Endothelial cell of umbilical vein (primary cell): ENCODE measurements at regions not wholly inside any gene's neighbourhood (a gene's known extent, or its start where the extent isn't known, plus 50 kb on each side); places are given as distances from the start of the nearest gene placed in this dataset.

Source experiments
- BruUV-seq: library from RNA; stranded (reverse); fragments of 400-500 nt; replicated peaks from 2 replicates; lab custom pipeline; 2021; lab: Mats Ljungman, UMichigan
- CTCF ChIA-PET: fragments of 300-600, 350-600 bp; sonication (Branson Sonifier 250); formaldehyde crosslinking; loops from one replicate; lab custom pipeline; 2021; ENCODE audit warnings: antibody characterized with exemption, inconsistent platforms; lab: Charles Lee
- POLR2A ChIA-PET: fragments of 300-600, 350-600 bp; sonication (Branson Sonifier 250); formaldehyde crosslinking; loops from one replicate; lab custom pipeline; 2021; ENCODE audit warnings: antibody characterized with exemption, inconsistent platforms; lab: Charles Lee
- DNase-seq: peaks from one replicate; pipeline ENCODE4 v3.0.0-alpha.2; 2011; ENCODE audit warnings: low read depth, low spot score
- FAIRE-seq: peaks from 2 replicates; lab custom pipeline; 2011; peaks lifted over from hg19 to GRCh38; lab: Jason Lieb, UNC
- H2AFZ ChIP-seq: 2 replicates; pipeline ENCODE4 v1.6.0; 2012; ENCODE audit warnings: low read depth, low read length, control low read depth, inconsistent platforms
- H3K27ac ChIP-seq: 2 replicates; pipeline ENCODE4 v1.5.1; 2011; ENCODE audit warnings: low read depth, mild to moderate bottlenecking, control low read depth, low read length, moderate library complexity; ENCODE audit not compliant: insufficient read depth
- H3K27me3 ChIP-seq, 2 experiments: 2 replicates each; pipeline versions ENCODE4 v1.6.0 to v1.6.1; 2011; ENCODE audit warnings: low read length in 2 of 2, mixed read lengths in 1 of 2; ENCODE audit not compliant: control insufficient read depth in 2 of 2, insufficient read depth in 2 of 2
- H3K36me3 ChIP-seq, 2 experiments: 2 replicates in 1 of 2; 3 replicates in 1 of 2; pipeline ENCODE4 v1.5.1; 2011; ENCODE audit warnings: low read length in 2 of 2, mild to moderate bottlenecking in 1 of 2, moderate library complexity in 1 of 2; ENCODE audit not compliant: control insufficient read depth in 2 of 2, insufficient read depth in 2 of 2; ENCODE audit errors: extremely low read depth in 1 of 2
- H3K4me1 ChIP-seq: 3 replicates; pipeline ENCODE4 v1.5.1; 2011; ENCODE audit warnings: mild to moderate bottlenecking, low read length; ENCODE audit not compliant: control insufficient read depth, insufficient read depth; ENCODE audit errors: extremely low read depth
- H3K4me2 ChIP-seq: 2 replicates; pipeline ENCODE4 v1.6.1; 2011; ENCODE audit warnings: low read length, control low read depth, mixed read lengths; ENCODE audit not compliant: insufficient read depth
- H3K4me3 ChIP-seq, 3 experiments: fragments of 200-600 bp in 1 of 3; sonication (generic), shearing (Covaris generic) in 1 of 3; replicated peaks in 1 of 3; 2 replicates each; pipeline ENCODE4 v1.5.1; 2011 to 2016; ENCODE audit warnings: control low read depth in 3 of 3, low read length in 3 of 3, mild to moderate bottlenecking in 2 of 3, inconsistent platforms in 1 of 3, low read depth in 1 of 3, moderate library complexity in 1 of 3; ENCODE audit not compliant: insufficient read depth in 1 of 3
- H3K79me2 ChIP-seq: 2 replicates; pipeline ENCODE4 v1.6.0; 2012; ENCODE audit warnings: low read length, inconsistent platforms; ENCODE audit not compliant: control insufficient read depth, insufficient read depth
- H3K9ac ChIP-seq: replicated peaks from 2 replicates; pipeline ENCODE3; 2011; ENCODE audit warnings: low read length, control low read depth; ENCODE audit not compliant: insufficient read depth; ENCODE audit errors: extremely low read depth
- H3K9me1 ChIP-seq: replicated peaks from 3 replicates; pipeline ENCODE4 v1.6.0; 2011; ENCODE audit warnings: mild to moderate bottlenecking, low read length; ENCODE audit not compliant: control insufficient read depth, insufficient read depth; ENCODE audit errors: extremely low read depth
- H3K9me3 ChIP-seq: replicated peaks from 2 replicates; pipeline ENCODE4 v1.5.1; 2012; ENCODE audit warnings: low read length, inconsistent platforms; ENCODE audit not compliant: control insufficient read depth, insufficient read depth
- H4K20me1 ChIP-seq: replicated peaks from 2 replicates; pipeline ENCODE3; 2011; ENCODE audit warnings: mild to moderate bottlenecking, low read length; ENCODE audit not compliant: control insufficient read depth, insufficient read depth; ENCODE audit errors: extremely low read depth
- CTCF ChIP-seq, 2 donors: IDR thresholded peaks; 1 replicate in 1 of 2; 2 replicates in 1 of 2; pipeline ENCODE4 v1.5.1; 2011; ENCODE audit warnings: low read length in 2 of 2, mild to moderate bottlenecking in 2 of 2, moderate library complexity in 2 of 2, control low read depth in 1 of 2, inconsistent platforms in 1 of 2, low read depth in 1 of 2; ENCODE audit not compliant: insufficient read depth in 1 of 2; ENCODE audit errors: extremely low read depth in 1 of 2
- EZH2 ChIP-seq: IDR thresholded peaks from 2 replicates; pipeline ENCODE4 v1.6.1; 2012; ENCODE audit warnings: borderline replicate concordance, low read depth, mild to moderate bottlenecking, moderate library complexity, low read length, inconsistent platforms; ENCODE audit not compliant: severe bottlenecking
- FOS ChIP-seq: IDR thresholded peaks from 2 replicates; pipeline ENCODE4 v1.6.1; 2011; ENCODE audit warnings: mild to moderate bottlenecking, low read length, moderate library complexity, borderline replicate concordance; ENCODE audit not compliant: insufficient read depth
- GATA2 ChIP-seq: IDR thresholded peaks from 2 replicates; pipeline ENCODE4 v1.7.0; 2011; ENCODE audit warnings: low read depth, mild to moderate bottlenecking, moderate library complexity, mixed read lengths, low read length; ENCODE audit not compliant: insufficient read length, insufficient read depth
- JUN ChIP-seq: IDR thresholded peaks from 2 replicates; pipeline ENCODE4 v1.6.1; 2011; ENCODE audit warnings: borderline replicate concordance, low read depth; ENCODE audit not compliant: insufficient read length, insufficient read depth
- MAX ChIP-seq: IDR thresholded peaks from 2 replicates; pipeline ENCODE4 v1.6.1; 2011; ENCODE audit not compliant: insufficient read depth, insufficient read length
- MYC ChIP-seq: IDR thresholded peaks from one replicate; pipeline ENCODE4 v1.6.1; 2011; ENCODE audit warnings: mild to moderate bottlenecking, low read depth, low read length
- POLR2A ChIP-seq: IDR thresholded peaks from 2 replicates; pipeline ENCODE4 v1.6.1; 2012; ENCODE audit warnings: low read depth, mild to moderate bottlenecking, control low read depth, low read length
- POLR2AphosphoS5 ChIP-seq: IDR thresholded peaks from 2 replicates; pipeline ENCODE4 v1.6.1; 2012; ENCODE audit warnings: low read depth, mild to moderate bottlenecking, control low read depth, low read length, moderate library complexity; ENCODE audit not compliant: insufficient read depth
- dilution Hi-C: fragments of 300-500 bp; cut with MboI; formaldehyde crosslinking; loops from one replicate; pipeline ENCODE4 v1.15.0; 2019; ENCODE audit warnings: low sequenced_read_pairs; ENCODE audit not compliant: extremely low pct_ligation_motif_present
- intact Hi-C: fragments of 100-400 bp; cut with micrococcal nuclease; formaldehyde crosslinking; loops from one replicate; pipeline ENCODE4 v1.10.0; 2022

- Histone ChIP-seq H3K9ac (no peak overlapping the region), H3K79me2 (no peaks in the 10 kb centered on the region), H3K4me2 (no peak overlapping the region), H3K9me1 (no peaks in the 10 kb centered on the region), H3K27me3 (no peaks in the 10 kb centered on the region), H3K4me3 (no peak overlapping the region), H4K20me1 (no peaks in the 10 kb centered on the region), H3K36me3 (no peaks in the 10 kb centered on the region), H2AFZ (no peak overlapping the region), H3K4me1 (no peaks in the 10 kb centered on the region), H3K27ac (no peak overlapping the region), H3K9me3 (no peaks in the 10 kb centered on the region)
- dilution Hi-C loops (no loop called here), intact Hi-C loops (no loop called here)
- CTCF ChIA-PET = no interaction called here
- no TSS peak for BruUV-seq
- POLR2A ChIA-PET = no interaction called here
- TF ChIP-seq GATA2 = no peak
- TF ChIP-seq MYC = no peak
- TF ChIP-seq JUN = no peak
- no peak for TF ChIP-seq MAX
- TF ChIP-seq EZH2 = no peak
- no peak for TF ChIP-seq POLR2A
- TF ChIP-seq FOS = no peak
- no peak for TF ChIP-seq POLR2AphosphoS5
- TF ChIP-seq CTCF (IDR thresholded peaks at IDR 0.05; ENCODE audit: extremely low read depth in 1 of 2, insufficient read depth in 1 of 2, low read depth in 1 of 2, low read length in 2 of 2) = no peak
- no peak for FAIRE-seq
- DNase-seq = no peak
Measured at GRCh38 chr18:22303927-22304326, 113.8 kb downstream of the CTAGE1 start.
